ENCODE measurements at regions not wholly inside any gene's neighbourhood (a gene's known extent, or its start where the extent isn't known, plus 50 kb on each side); places are given as distances from the start of the nearest gene placed in this dataset.

- DNase-seq (ENCODE audit: low read depth): peak; percentile 54
- no peak for TF ChIP-seq CTCF (conservative IDR thresholded peaks at IDR 0.05; ENCODE audit: low read length)
These were observed 152.5 kb upstream of the HAAO start for GRCh38 chr2:42944779-42945415.

GRCh38 chr2:42942990-42943493, 150.7 kb upstream of the HAAO start:
- TF ChIP-seq CTCF (conservative IDR thresholded peaks at IDR 0.05; ENCODE audit: low read length): no peak
- DNase-seq (ENCODE audit: low read depth): no peak
- no peak overlapping the region for H3K4me3 ChIP-seq (ENCODE audit: low read length)

More at GRCh38 chr2:42944779-42945415, 152.5 kb upstream of the HAAO start:
- no peak overlapping the region for H3K4me3 ChIP-seq (ENCODE audit: low read length)

- no peak for DNase-seq (ENCODE audit: low read depth)
- no peak for TF ChIP-seq CTCF (conservative IDR thresholded peaks at IDR 0.05; ENCODE audit: low read length)
- no peak overlapping the region for H3K4me3 ChIP-seq (ENCODE audit: low read length)
These were observed 150.0 kb upstream of the HAAO start for GRCh38 chr2:42942214-42942989.

- DNase-seq (ENCODE audit: low read depth): no peak
- no peak overlapping the region for H3K4me3 ChIP-seq (ENCODE audit: low read length)
- no peak for TF ChIP-seq CTCF (conservative IDR thresholded peaks at IDR 0.05; ENCODE audit: low read length)
These were observed 149.3 kb upstream of the HAAO start for GRCh38 chr2:42941633-42942176.

- no peak for TF ChIP-seq CTCF (conservative IDR thresholded peaks at IDR 0.05; ENCODE audit: low read length)
- no peak overlapping the region for H3K4me3 ChIP-seq (ENCODE audit: low read length)
- DNase-seq (ENCODE audit: low read depth): no peak
These were observed 147.2 kb upstream of the HAAO start for GRCh38 chr2:42939411-42940206.

- H3K4me3 ChIP-seq (ENCODE audit: low read length): no peak overlapping the region
- DNase-seq (ENCODE audit: low read depth): no peak
- TF ChIP-seq CTCF (conservative IDR thresholded peaks at IDR 0.05; ENCODE audit: low read length): no peak
These were observed 146.4 kb upstream of the HAAO start for GRCh38 chr2:42938671-42939370.
